ENCODE measurements at regions not wholly inside any gene's neighbourhood (a gene's known extent, or its start where the extent isn't known, plus 50 kb on each side); places are given as distances from the start of the nearest gene placed in this dataset.

DNA sequence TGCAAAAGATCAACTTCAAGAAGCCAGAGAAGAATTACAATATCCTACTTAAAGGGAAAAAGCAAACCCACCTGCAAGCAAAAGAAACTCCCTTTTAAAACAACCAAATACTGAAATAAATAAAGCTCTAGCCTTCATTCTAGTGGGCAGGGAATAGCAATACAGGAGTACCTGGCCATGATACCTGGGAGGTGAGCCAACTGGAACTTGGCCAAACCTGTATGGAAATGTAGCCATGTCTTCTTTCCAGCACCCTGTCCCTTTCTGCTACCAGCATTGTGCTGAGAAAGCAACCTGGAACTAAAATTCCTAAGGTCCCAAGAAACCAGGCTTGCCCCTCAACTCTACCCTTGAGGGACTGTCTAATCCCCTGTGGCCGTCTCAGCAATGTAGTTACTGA, 530.0 kb downstream of the EPHB1 start:
- no peaks in the 10 kb centered on the region for H3K27me3 ChIP-seq (ENCODE audit: control insufficient read depth in 2 of 2, insufficient read depth in 2 of 2, low read length in 2 of 2)
- BruUV-seq (replicated peaks) = no TSS peak
- in situ Hi-C loops (cut with MboI) (no loop called here), intact Hi-C loops (cut with micrococcal nuclease) (no loop called here)
- ChIA-PET CTCF (ENCODE audit: low intra/inter-chr PET ratio) (no interaction called here), POLR2A (no interaction called here)
- H3K9me3 ChIP-seq (replicated peaks; ENCODE audit: control insufficient read depth, insufficient read depth, low read depth, low read length) = no peaks in the 10 kb centered on the region
- H3K27ac ChIP-seq (ENCODE audit: extremely low read depth, low read depth, low read length) = no peak overlapping the region
- no peaks in the 10 kb centered on the region for H3K79me2 ChIP-seq (ENCODE audit: control insufficient read depth, insufficient read depth, low read length)
- no peaks in the 10 kb centered on the region for H3K36me3 ChIP-seq (ENCODE audit: control insufficient read depth, insufficient read depth, low read length)
- no peak for ATAC-seq
- no peaks in the 10 kb centered on the region for H4K20me1 ChIP-seq (replicated peaks; ENCODE audit: control insufficient read depth, insufficient read depth, low read length)
- H3K4me1 ChIP-seq (replicated peaks in 1 of 2; ENCODE audit: control insufficient read depth in 2 of 2, insufficient read depth in 2 of 2, low read length in 2 of 2) = no peaks in the 10 kb centered on the region
- no peak for DNase-seq (ENCODE audit: extremely low read depth in 1 of 4, low spot score in 3 of 4)
- H2AFZ ChIP-seq (ENCODE audit: low read depth, low read length) = no peak overlapping the region
- H3K4me3 ChIP-seq = no peak overlapping the region
- H3K4me2 ChIP-seq (ENCODE audit: insufficient read depth, low read length) = no peak overlapping the region
- no peak for FAIRE-seq
- no peaks in the 10 kb centered on the region for H3K9me1 ChIP-seq (ENCODE audit: control insufficient read depth, insufficient read depth, low read length)
- TF ChIP-seq ZFP91 (CRISPR knock-in tag; IDR thresholded peaks at IDR 0.05) = no peak
- no peak overlapping the region for H3K9ac ChIP-seq (ENCODE audit: insufficient read depth in 1 of 2, low read depth in 2 of 2, low read length in 2 of 2)
- whole genome bisulfite sequencing (ENCODE audit: insufficient coverage, low coverage, missing lambda C conversion rate) = 0% methylated on average over 1 of the region's 1 CpG

DNA sequence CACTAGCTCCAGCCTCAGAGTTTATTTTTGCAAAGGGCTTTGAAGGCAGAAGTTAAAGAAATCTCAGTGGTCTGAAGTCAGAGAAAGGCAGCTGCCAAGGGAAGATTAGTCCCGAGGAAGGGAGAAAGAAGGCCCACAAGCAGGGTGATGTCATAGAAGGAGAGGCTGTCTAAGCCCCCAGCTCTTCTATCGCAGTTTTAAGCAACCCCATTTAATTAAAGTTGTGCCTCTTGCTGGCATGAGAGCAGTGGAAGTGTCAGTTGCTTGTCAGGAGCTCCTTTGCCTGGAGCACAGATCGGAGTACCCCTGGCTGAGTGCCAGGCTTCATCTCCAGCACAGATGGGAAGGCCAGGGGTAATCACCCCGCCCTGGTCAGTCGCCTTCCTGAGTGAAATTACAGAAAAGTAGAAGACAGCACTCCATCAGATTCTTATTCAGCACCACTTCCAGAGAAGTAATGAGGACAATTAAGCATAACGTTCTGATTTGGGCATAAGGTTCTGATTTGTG, 530.7 kb downstream of the EPHB1 start:
- in situ Hi-C loops (cut with MboI) (no loop called here), intact Hi-C loops (cut with micrococcal nuclease) (no loop called here)
- H3K4me1 ChIP-seq (replicated peaks in 1 of 2; ENCODE audit: control insufficient read depth in 2 of 2, insufficient read depth in 2 of 2, low read length in 2 of 2) = no peaks in the 10 kb centered on the region
- no TSS peak for BruUV-seq (replicated peaks)
- H3K4me3 ChIP-seq = no peak overlapping the region
- FAIRE-seq = no peak
- no peak overlapping the region for H3K9ac ChIP-seq (ENCODE audit: insufficient read depth in 1 of 2, low read depth in 2 of 2, low read length in 2 of 2)
- no peak for DNase-seq (ENCODE audit: extremely low read depth in 1 of 4, low spot score in 3 of 4)
- no peaks in the 10 kb centered on the region for H3K36me3 ChIP-seq (ENCODE audit: control insufficient read depth, insufficient read depth, low read length)
- H3K79me2 ChIP-seq (ENCODE audit: control insufficient read depth, insufficient read depth, low read length) = no peaks in the 10 kb centered on the region
- H3K9me1 ChIP-seq (ENCODE audit: control insufficient read depth, insufficient read depth, low read length) = no peaks in the 10 kb centered on the region
- 0% methylated on average over 4 of the region's 6 CpGs for WGBS (ENCODE audit: insufficient coverage, low coverage, missing lambda C conversion rate)
- H3K9me3 ChIP-seq (replicated peaks; ENCODE audit: control insufficient read depth, insufficient read depth, low read depth, low read length) = no peaks in the 10 kb centered on the region
- no peak overlapping the region for H3K27ac ChIP-seq (ENCODE audit: extremely low read depth, low read depth, low read length)
- no peaks in the 10 kb centered on the region for H4K20me1 ChIP-seq (replicated peaks; ENCODE audit: control insufficient read depth, insufficient read depth, low read length)
- ATAC-seq = no peak
- no peaks in the 10 kb centered on the region for H3K27me3 ChIP-seq (ENCODE audit: control insufficient read depth in 2 of 2, insufficient read depth in 2 of 2, low read length in 2 of 2)
- no peak overlapping the region for H3K4me2 ChIP-seq (ENCODE audit: insufficient read depth, low read length)
- H2AFZ ChIP-seq (ENCODE audit: low read depth, low read length) = no peak overlapping the region
- ChIA-PET CTCF (ENCODE audit: low intra/inter-chr PET ratio) (no interaction called here), POLR2A (no interaction called here)
- TF ChIP-seq FOXP1 (CRISPR knock-in tag; IDR thresholded peaks at IDR 0.05) = no peak
- TF ChIP-seq SREBF2 (CRISPR knock-in tag; IDR thresholded peaks at IDR 0.05) = no peak
- no peak for TF ChIP-seq HDAC8 (tag; IDR thresholded peaks at IDR 0.05)
- no peak for TF ChIP-seq ZSCAN32 (CRISPR knock-in tag; IDR thresholded peaks at IDR 0.05)
- TF ChIP-seq OTX1 (CRISPR knock-in tag; IDR thresholded peaks at IDR 0.05) = no peak
- TF ChIP-seq HMGN3 (IDR thresholded peaks at IDR 0.05; ENCODE audit: borderline replicate concordance, extremely low read depth, insufficient read length, low read depth, low read length) = no peak
- no peak for TF ChIP-seq PCBP1 (IDR thresholded peaks at IDR 0.05; ENCODE audit: low read depth, low read length, poor library complexity, severe bottlenecking)
- no peak for TF ChIP-seq KAT2B (IDR thresholded peaks at IDR 0.05; ENCODE audit: low read depth, low read length)
- no peak for TF ChIP-seq KDM1A (IDR thresholded peaks at IDR 0.05)
- no peak for TF ChIP-seq NFYB (IDR thresholded peaks at IDR 0.05; ENCODE audit: extremely low read depth, insufficient read length)
- TF ChIP-seq THRAP3 (IDR thresholded peaks at IDR 0.05; ENCODE audit: borderline replicate concordance) = no peak
- TF ChIP-seq, protein P1, sequence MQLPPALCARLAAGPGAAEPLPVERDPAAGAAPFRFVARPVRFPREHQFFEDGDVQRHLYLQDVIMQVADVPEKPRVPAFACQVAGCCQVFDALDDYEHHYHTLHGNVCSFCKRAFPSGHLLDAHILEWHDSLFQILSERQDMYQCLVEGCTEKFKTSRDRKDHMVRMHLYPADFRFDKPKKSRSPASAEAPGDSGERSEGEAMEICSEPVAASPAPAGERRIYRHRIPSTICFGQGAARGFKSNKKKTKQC (CRISPR knock-in tag; IDR thresholded peaks at IDR 0.05) = no peak
- no peak for TF ChIP-seq ETS2 (tag; IDR thresholded peaks at IDR 0.05; ENCODE audit: borderline replicate concordance, poor library complexity, severe bottlenecking)
- TF ChIP-seq L3MBTL2 (IDR thresholded peaks at IDR 0.05) = no peak

Measured in K562 (cell line).